Neural progenitor cell (in vitro differentiated cells): ENCODE measurements at regions not wholly inside any gene's neighbourhood (a gene's known extent, or its start where the extent isn't known, plus 50 kb on each side); places are given as distances from the start of the nearest gene placed in this dataset.

Source experiments
- CTCF ChIP-seq: fragments of 200-600 bp; sonication (generic); IDR thresholded peaks from 2 replicates; pipeline ENCODE4 v1.5.1; 2017; ENCODE audit warnings: antibody characterized with exemption, mild to moderate bottlenecking
- EZH2 ChIP-seq: fragments of 200-600 bp; sonication (generic); IDR thresholded peaks from 2 replicates; pipeline ENCODE4 v1.6.1; 2017; ENCODE audit warnings: antibody characterized with exemption, mild to moderate bottlenecking, moderate library complexity
- EZH2phosphoT487 ChIP-seq: fragments of 200-600 bp; sonication (generic); IDR thresholded peaks from 2 replicates; pipeline ENCODE4 v1.6.1; 2017; ENCODE audit warnings: antibody characterized with exemption

GRCh38 chr4:127148165-127148564 is 484.6 kb upstream of the INTU start:
- TF ChIP-seq CTCF (no peak), EZH2 (no peak), EZH2phosphoT487 (no peak)
